Activated CD8-positive, alpha-beta memory T cell treated with anti-CD3 and anti-CD28 coated beads, Interleukin-2, amount 50 U/mL, for 4 hours (primary cell): ENCODE measurements at regions not wholly inside any gene's neighbourhood (a gene's known extent, or its start where the extent isn't known, plus 50 kb on each side); places are given as distances from the start of the nearest gene placed in this dataset.

Experiments used
- DNase-seq: peaks from one replicate; pipeline ENCODE4 v3.0.0-alpha.2; 2020

GRCh38 chrX:120692319-120692718 lies 62.5 kb upstream of the C1GALT1C1 start:
- DNase-seq, result no peak

GRCh38 chrX:120690941-120691340 lies 61.1 kb upstream of the C1GALT1C1 start:
- DNase-seq, result no peak

- DNase-seq, result no peak
Observed at GRCh38 chrX:120690344-120690743, 60.5 kb upstream of the C1GALT1C1 start.

GRCh38 chrX:120680090-120680489 lies 50.2 kb upstream of the C1GALT1C1 start:
- DNase-seq, result no peak
